Activated T-cell treated with anti-CD3 and anti-CD28 coated beads for 24 hours (primary cell): ENCODE measurements at regions not wholly inside any gene's neighbourhood (a gene's known extent, or its start where the extent isn't known, plus 50 kb on each side); places are given as distances from the start of the nearest gene placed in this dataset.

Experiments
- DNase-seq: peaks from one replicate; pipeline ENCODE4 v3.0.0-alpha.2; 2020; ENCODE audit warnings: low read depth

DNA sequence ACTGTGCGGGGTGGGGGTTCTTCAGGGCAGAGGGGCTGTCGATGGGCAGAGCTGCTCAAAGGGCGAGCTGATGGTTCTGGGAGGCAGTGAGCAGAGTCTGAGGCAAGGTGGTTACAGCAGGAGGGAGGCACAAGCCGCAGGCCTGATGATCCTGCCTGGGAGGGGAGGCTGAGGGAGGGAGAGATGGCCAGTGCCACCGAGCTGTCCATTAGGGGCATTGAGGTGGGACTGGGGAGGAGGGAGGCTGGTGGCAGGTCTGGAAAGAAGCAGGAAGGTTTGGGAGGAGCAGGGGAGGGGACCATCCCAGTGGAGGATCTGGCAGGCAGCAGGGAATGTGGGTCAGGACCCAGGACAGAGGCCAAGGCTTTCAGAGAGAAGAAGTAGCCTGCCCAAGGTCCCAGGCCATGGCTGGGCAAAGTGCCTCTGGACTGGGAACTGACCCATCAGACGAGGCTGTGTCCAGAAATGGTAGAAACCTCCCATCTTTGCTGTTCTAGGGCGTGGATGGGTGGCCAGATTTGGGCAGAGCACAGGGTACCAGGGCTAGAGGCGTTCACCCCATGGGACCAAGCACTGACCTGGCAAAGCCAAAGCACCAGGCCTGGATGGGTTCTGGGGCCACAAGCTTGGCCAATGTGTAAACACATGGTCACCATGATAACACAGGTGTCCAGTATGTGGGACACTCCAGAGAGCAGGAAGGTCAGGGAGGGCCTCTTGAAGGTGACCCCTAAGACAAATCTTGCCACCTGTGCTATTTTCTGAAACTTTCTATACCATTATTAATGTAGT is 55.5 kb downstream of the INHBB start:
- no peak for DNase-seq

DNA sequence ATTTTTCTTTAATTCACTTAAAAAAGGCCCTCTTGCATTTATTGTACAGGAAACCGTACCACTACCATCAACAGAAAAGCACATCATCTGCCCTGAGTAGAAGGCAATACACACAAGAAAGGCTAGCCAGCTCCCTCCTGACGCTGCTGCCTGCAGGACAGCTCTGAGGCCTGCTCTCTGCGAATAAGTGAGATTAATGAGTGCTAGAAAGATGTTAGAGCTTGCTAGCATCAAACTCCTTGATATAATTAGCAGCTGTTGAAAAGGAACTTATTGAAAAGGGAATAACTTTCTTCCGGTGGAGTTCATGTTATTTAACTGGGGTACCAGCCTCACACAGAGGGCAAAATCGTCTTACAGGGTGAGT is 56.1 kb downstream of the INHBB start:
- DNase-seq, result no peak

DNA sequence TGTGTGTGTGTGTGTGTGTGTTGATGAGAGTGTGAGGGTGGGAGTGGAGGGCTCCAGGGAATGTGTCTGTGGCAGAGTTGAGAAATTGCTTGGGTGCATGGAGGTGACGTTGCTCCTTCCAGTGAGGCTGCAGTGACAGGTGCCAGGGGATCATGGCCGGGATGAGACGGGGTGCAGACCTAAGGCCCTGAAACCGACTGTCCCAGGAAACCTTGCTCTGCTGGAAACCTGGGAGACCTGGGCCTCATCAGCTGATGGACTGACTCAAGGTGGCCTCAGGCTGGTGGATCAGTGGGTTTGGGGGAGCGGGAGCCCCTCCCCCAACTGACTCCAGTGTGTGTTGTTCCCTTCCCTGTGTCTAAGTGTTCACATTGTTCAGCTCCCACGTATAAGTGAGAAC is 56.6 kb downstream of the INHBB start:
- no peak for DNase-seq

DNA sequence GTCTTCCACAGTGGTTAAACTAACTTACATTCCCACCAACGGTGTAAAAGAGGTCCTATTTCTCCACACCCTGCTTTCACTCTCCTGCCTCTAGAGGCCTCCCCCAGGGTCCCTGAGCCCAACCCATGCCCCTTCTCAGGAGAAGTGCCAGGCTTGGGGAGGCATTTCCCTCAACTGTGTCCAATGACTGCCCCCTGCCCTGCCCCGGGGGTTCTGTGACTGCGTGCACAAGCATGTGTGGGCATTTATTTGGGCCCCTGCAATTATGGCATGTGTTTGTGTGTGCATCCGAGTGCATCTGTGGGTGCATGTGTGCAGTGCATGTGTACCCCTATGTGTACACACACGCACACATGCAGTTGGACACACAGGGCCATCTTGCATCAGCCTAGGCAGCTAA is 57.3 kb downstream of the INHBB start:
- no peak for DNase-seq

DNA sequence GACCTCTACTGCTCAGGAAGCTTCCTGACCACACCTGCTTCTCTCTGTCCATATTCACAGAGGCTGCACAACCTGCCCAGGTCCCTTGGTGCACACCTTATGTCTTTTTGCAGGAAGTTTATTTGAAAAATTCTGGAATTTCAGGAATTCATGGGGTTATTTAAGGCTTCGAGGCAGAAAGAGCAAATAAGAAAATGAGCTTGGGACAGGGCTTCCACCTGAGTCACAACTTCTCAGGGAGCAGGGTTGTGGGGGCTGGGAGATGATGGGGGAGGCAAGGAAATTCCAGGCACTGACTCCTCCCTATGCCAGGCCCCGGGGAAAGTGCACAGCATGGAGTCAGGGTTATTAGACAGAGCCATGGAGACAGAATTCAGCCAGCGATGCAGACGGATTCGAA is 57.7 kb downstream of the INHBB start:
- no peak for DNase-seq

DNA sequence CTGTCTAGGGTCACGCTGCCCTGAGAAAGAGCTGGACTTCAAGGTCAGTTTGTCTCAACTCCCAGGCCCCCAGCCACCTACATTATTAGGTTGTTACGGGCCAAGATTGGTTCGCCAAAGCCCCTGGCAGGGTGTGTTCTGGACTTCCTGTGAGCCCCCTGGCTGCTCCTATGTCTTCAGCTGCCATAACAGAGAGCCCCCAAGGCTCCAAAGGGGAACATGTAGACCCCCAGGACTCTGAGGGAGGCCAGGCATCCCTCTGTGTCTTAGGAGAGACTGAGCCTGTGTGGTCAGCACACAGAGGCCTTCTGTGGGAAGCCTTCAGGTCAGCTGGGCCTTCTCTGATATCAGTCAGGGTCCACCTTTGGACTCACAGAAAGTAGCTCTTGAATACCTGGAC is 58.3 kb downstream of the INHBB start:
- DNase-seq, result no peak

DNA sequence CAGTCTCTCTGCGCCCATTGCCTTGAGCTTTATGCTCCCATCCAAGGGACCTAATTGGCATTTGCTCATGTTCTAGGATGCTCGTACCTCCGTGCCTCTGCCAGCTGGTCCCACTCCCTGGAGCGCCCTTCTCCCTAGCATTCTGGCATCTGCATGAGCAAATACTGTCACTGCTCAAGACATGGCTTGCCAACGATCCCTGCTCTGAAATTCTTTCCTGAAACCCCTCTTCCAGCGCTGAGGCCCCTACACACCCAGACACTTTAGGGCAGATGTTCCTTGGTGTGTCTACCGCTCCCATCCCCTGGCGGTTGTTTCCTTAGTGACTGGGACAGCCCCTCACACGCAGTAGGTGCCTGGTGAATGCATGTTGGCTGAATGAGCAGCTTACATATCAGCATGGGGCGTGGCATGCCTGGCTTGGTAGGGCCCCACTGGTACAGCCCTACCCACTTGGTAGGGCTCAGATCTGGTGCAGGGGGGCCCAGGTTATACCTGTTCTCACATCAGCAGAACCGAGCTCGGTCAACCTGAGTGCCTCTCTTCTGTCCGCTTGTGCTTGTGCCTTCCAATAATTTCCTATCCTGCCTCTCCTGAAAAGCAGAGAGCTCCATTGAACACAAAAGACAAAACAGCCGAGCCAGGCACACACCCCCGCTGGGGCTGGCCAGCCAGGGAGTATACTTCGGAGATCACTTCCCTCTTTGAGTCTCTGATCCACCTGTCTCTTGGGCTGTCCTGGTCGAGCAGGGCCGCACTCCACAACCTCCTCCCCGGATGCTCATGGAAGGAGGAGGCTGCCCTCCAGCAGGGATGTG is 59.2 kb downstream of the INHBB start:
- no peak for DNase-seq

DNA sequence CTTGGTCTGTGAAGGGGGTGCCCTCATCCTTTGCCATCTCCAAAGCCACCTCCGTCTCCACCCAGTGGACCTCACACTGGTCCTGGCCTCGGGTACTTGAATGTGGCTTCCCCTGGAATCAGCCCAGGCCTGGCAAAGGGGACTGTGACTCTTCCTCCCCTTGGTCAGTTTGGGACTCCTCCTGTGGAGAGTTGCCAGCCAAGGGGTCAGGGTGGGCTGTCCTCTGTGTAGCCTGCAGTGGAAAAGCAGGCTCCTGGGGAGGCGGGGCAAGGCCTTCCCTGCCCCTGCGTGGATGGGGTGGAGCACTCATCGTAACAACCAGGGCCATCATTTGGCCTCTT is 59.8 kb downstream of the INHBB start:
- no peak for DNase-seq

DNA sequence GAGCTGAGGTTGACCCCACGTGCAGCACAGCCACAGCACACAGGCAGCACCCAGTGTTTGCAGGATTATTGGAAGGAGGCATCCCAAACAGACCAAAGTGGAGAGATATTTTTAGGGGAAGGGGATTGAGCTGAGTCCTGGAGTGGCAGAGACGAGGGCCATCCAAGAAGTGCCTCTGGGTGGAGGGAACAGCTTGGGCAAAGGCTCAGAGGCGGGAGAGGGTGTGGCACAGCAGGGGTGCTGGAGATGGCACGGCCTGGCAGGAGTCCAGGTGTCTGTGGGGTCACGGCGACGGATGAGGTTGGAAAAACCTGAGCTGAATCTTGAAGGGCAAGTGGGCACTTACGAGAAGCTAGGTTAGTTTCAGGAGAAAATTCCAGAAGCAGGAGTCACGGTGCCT is 60.6 kb downstream of the INHBB start:
- no peak for DNase-seq

DNA sequence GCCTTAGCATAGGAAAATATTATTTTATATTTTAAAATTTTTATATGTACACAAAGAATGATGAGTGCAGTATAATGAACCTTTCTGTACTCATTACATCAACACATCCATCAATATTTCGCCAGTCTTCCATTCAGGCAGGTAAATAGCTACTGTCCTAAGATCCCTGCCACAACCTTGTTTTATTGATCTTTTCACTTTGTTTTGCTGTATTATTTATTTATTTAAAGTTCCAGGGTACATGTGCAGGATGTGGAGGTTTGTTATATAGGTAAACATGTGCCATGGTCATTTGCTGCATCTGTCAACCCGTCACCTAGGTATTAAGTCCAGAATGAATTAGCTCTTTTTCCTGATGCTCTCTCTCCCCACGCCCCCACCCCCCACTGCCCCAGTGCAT is 64.6 kb downstream of the INHBB start:
- no peak for DNase-seq

DNA sequence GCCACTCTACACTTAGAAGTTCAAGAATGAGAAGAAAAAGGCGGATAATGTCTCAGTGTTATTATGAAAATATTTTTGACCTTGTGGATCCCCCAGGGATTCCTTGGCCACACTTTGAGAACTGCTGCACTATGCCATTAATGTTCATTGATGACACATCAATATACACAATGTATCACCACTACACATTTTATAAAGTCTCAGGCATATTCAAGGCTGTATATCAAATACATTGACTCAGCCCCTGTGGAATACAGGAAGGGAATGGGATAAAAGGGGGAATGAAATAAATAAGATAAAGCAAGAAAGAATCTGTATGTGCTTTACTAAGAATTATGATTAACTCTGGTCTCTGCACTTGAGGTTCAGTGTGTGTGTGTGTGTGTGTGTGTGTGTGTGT is 69.1 kb downstream of the INHBB start:
- DNase-seq, result no peak

DNA sequence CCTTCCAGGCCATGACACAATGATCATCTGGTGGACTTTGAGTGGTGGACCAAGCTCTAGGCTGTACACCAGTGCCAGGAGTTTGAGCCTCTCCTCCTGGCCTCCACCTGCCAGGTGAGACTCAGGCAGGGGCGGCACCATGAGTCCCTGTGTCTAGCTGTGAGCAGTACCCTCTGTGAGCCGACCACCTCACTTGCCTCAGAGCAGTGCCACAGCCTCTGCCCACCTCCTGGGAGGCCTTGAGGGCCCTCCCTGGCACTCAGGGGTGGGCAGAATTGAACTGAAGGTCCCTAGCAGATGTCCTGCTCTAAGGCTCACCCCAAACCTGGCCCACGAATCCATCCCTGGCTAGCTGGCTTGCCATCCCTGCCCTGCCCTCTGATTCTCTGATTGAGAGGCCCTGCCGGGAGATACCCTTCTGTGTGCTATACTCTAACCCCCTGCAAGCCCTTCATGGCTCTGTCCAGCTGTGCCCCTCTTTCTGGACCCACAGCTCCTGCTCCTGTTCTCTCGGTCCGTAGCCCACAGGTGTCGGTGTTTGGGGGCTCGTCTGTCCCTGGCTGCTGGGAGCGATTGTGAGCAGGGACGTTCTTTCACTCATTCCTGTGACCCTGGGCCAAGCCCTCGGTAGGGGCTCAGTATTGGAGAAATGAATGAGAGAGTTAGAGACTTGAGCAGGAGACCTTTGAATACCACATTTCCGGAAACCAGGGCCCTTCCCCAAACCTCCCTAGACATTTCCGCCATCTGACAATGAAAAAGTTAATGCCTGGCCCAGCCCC is 70.0 kb downstream of the INHBB start:
- DNase-seq, result no peak

DNA sequence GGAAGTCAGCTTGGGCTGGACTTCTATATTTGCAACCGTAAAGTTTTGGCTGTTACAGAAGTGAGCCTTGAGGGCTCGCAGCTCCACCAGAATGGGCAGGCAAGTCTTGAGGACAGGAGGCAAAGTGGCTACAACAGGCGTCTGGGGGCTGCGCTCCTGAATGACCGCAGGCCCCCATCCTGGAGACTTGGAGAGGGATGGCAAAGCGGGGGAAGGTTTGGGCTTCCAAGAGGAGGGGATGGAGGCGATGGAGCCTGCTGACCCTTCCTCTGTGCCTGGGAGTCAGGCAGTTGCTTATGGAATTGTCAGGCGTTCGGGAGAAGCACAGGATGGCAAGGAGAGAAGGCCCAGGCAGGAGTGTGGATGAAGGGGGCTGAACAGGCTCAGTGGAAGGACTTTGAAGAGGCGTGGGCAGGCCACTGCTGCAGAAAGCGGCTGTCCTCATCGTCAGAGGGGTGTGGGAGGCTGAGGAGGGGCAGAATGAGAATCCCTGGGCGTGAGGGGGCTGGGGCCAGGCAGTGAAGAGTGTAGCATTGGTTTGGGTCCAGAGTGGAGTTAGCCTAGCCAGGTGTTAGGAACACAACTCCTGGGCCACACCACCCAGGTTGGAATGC is 72.3 kb downstream of the INHBB start:
- DNase-seq, result no peak

DNA sequence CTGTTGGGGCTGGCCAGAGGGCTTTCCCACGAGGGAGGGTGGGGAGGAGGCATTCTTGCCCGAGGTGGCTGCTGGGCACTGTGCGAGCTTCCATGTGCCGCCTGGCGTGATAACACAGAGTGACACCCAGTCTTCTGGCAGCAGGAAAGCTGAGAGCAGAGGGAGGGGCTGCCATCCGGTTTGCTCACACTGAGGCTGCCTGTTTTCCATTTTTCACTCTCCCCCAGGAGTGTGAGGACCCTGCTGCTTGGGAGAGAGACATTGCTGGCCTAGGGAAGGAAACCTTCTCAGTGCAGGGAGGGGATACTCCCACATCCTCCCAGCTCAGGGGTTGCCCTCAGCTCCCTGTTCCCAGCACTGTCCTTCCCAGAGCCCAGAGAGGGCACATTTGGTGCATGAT is 73.1 kb downstream of the INHBB start:
- no peak for DNase-seq

DNA sequence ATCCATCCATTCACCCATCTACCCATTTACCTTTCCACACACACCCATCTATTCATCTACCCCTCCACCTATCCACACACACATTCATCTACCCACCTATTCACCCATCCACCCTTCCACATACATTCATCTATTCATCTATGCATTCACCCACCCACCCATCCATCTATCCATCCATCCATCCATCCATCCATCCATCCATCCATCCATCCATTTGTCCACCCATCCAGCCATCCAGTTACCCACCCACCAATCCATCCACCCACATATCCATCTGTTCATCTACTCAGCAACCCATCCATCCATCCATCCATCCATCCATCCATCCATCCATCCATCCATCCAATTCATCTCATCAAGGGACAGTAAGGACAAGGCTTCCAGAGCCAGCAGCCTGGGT is 74.0 kb downstream of the INHBB start:
- DNase-seq, result no peak

DNA sequence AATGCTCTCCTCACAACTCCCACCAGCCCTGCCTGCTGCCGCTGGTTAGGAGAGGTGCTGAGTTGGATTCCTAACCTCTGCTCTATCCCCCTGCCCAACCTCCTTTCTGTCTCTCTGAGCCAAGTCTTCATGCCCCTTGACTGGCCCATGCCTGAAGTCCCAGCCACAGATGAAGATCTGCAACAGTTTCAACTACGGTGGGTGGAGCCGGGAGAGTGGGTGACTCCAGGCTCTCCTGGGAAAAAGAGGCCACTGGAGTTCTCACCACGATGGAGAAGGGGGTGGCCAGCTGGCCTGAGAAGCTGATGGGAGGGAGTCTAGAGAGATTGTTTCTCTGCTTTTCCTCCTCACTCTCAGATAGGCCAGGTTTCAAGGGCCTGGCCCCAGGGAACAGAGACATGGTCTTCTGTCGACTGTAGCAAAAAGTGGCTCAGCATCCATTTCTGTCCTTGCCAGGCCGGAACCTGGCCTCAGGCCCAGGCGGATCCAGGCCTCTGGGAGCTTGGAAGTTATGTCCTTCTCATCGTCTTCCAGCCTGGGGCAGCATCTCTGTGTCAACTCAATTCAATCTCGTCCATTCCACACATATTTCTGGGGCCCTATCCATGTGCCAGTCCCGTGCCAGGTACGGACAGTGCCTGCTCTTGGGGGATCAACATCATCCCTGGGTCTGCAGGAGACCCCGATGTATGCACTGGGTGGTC is 75.3 kb downstream of the INHBB start:
- no peak for DNase-seq

DNA sequence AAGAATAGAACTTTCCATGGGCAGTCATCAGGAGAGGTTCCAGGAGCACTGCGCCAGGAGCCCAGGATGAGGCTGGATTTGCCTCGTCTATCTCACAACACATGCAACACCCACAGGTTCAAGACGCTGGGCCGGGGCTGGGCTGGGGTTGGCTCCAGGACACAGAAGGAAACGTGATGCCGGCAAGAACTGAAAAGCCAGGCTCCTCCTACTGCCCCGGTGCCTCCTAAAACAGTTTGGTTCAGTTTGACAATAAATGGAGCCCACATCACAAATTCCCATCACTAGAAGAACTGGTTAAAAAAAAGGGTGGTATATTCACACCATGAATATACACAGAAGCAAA is 75.9 kb downstream of the INHBB start:
- no peak for DNase-seq

DNA sequence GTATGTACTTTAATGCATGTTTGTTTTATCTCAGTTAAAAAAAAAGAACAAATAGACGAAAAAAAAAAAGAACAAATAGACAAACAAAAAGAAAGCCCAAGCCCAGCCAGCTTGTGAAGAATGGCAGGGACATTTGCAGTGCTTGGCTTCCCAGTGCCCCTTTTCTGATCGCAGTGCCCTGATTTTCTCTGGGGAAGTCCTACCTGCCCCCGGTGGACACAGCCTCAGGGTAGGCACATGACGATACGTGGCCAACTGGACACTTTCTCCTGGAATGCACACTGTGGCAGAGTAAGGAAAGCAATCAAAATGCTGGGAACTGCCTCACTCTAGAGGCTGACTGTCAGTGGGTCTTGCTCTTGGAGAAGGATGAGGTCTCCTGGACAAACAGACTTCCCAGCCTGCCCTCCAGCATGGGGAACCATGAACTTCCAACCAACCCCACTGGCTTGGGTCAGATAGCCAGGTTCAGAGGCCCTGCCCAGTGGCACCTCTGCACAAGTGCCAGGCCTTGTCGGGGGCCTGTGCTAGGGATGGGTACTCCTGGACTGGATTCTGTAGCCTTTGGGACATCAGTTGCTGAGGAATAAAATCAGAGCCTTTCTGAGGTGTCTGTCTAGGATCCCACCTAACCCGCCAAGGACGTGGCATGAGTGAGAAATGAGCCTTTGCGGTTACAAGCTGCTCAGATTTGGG is 76.7 kb downstream of the INHBB start:
- no peak for DNase-seq

DNA sequence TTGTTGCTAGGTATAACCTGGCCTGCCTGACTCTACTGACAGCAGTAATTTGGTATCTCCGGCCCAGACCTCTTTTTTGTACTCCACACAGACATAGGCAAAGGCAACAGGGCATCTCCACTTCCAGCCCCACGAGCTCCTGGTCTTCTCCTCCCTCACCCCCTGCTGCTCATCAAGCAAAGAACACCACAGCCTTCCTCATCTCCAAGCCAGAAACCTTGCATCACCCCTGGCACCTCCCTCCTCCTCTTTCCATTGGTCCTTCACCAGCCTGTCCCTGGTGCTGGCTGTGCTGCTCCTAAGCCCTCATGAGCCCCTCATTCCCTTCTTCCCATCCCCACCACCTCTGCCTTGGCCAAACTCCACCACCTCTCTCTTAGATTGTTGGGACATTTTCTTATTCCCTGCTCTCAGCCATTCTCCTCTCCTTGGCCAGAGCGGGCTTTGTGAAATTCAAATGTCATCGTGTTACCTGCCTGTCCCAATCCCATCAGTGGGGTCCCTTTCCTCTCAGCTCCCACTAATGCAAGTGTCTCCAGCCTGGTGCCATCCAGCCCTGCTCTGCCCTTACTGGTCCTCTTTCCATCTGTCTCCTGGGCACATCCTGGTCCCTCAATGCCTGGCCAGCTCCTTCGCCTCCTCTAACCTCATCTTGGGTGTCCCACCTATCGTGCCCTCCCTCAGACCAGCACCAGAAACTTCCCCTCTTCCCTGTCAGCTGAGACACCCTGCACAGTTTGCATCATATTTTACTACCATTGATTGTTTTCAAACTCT is 77.4 kb downstream of the INHBB start:
- DNase-seq, result no peak

DNA sequence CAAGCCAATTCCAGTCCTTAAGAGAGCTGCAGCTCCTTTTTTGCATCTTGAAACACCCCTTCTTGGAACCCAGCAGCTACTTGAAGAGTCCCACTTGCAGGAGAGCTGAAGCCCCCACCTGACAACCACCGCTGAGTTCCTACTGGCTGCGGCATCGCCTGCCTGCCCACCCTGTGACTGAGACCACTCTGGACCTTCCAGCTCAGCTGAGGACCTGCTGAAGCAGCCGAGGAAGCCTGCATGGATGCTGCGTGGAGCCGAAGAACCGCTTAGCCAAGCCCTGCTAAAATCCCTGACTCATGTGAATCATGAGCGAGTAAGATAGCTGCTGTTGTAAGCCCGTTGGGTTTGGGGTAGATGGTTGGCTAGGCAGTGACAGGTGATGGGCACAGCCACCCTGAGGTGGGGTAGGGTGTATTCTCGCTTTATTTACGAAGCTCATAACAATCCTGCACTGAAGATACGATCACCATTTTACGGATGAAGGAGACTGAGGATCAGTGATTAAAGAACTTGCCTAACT is 78.4 kb downstream of the INHBB start:
- DNase-seq, result no peak
